CD8-positive, alpha-beta memory T cell (primary cell): ENCODE measurements at regions not wholly inside any gene's neighbourhood (a gene's known extent, or its start where the extent isn't known, plus 50 kb on each side); places are given as distances from the start of the nearest gene placed in this dataset.

ENCODE experiments used
- CTCF ChIA-PET: fragments of 350-600 bp; sonication (Branson Sonifier 250); formaldehyde crosslinking; loops from one replicate; lab custom pipeline; 2021; ENCODE audit warnings: antibody characterized with exemption; lab: Charles Lee
- POLR2A ChIA-PET: fragments of 350-600 bp; sonication (Branson Sonifier 250); formaldehyde crosslinking; loops from one replicate; lab custom pipeline; 2021; ENCODE audit warnings: antibody characterized with exemption; lab: Charles Lee
- DNase-seq, 5 donors: peaks; one replicate each; pipeline versions ENCODE4 v3.0.0 to v3.0.0-alpha.2; 2020 to 2022; ENCODE audit warnings: mixed read lengths in 1 of 5
- H3K27ac ChIP-seq: one replicate; pipeline ENCODE4 v1.7.0; 2013; ENCODE audit warnings: low read depth, mild to moderate bottlenecking, low read length, moderate library complexity
- H3K27me3 ChIP-seq: 2 replicates; pipeline ENCODE4 v1.7.0; 2013; ENCODE audit warnings: low read length, mild to moderate bottlenecking; ENCODE audit not compliant: insufficient read depth, poor library complexity, severe bottlenecking
- H3K36me3 ChIP-seq: 2 replicates; pipeline ENCODE4 v1.7.0; 2013; ENCODE audit warnings: mild to moderate bottlenecking, low read length, moderate library complexity; ENCODE audit not compliant: insufficient read depth
- H3K4me1 ChIP-seq: 2 replicates; pipeline ENCODE4 v1.7.0; 2013; ENCODE audit warnings: mild to moderate bottlenecking, low read length, moderate library complexity; ENCODE audit not compliant: insufficient read depth
- H3K4me3 ChIP-seq: 2 replicates; pipeline ENCODE4 v1.7.0; 2013; ENCODE audit warnings: mild to moderate bottlenecking, low read length
- H3K9me3 ChIP-seq: 2 replicates; pipeline ENCODE4 v1.7.0; 2013; ENCODE audit warnings: mild to moderate bottlenecking, low read length
- H3K27ac Mint-ChIP-seq, 8 donors: one replicate each; pipeline ENCODE4 v1.8.0; 2020 to 2021; ENCODE audit warnings: mixed read lengths in 8 of 8, mild to moderate bottlenecking in 6 of 8, inconsistent platforms in 3 of 8, moderate library complexity in 3 of 8
- H3K27me3 Mint-ChIP-seq, 2 donors: one replicate each; pipeline ENCODE4 v1.8.0; 2020 to 2021; ENCODE audit warnings: mixed read lengths in 2 of 2, mild to moderate bottlenecking in 1 of 2, moderate library complexity in 1 of 2
- H3K36me3 Mint-ChIP-seq, 3 donors: one replicate each; pipeline ENCODE4 v1.8.0; 2020 to 2021; ENCODE audit warnings: mixed read lengths in 3 of 3, inconsistent platforms in 1 of 3, mild to moderate bottlenecking in 1 of 3
- H3K4me1 Mint-ChIP-seq, 3 donors: one replicate each; pipeline ENCODE4 v1.8.0; 2020 to 2021; ENCODE audit warnings: mixed read lengths in 3 of 3, inconsistent platforms in 1 of 3, mild to moderate bottlenecking in 1 of 3
- H3K4me3 Mint-ChIP-seq, 7 donors: one replicate each; pipeline ENCODE4 v1.8.0; 2020 to 2021; ENCODE audit warnings: mixed read lengths in 7 of 7, mild to moderate bottlenecking in 6 of 7, moderate library complexity in 4 of 7, inconsistent platforms in 2 of 7
- H3K9me3 Mint-ChIP-seq, 5 donors: one replicate each; pipeline ENCODE4 v1.8.0; 2020 to 2022; ENCODE audit warnings: mixed read lengths in 5 of 5, mild to moderate bottlenecking in 3 of 5, moderate library complexity in 2 of 5, inconsistent platforms in 1 of 5

- Mint-ChIP-seq H3K27me3 (peaks cover 1 to 7% of the 10 kb centered on the region in 2 donors), H3K4me3 (no peak overlapping the region), H3K27ac (no peak overlapping the region), H3K36me3 (no peaks in the 10 kb centered on the region), H3K9me3 (no peaks in the 10 kb centered on the region), H3K4me1 (no peaks in the 10 kb centered on the region)
- Histone ChIP-seq H3K27me3 (no peaks in the 10 kb centered on the region), H3K4me1 (no peaks in the 10 kb centered on the region), H3K27ac (no peak overlapping the region), H3K4me3 (no peak overlapping the region), H3K36me3 (no peaks in the 10 kb centered on the region), H3K9me3 (no peaks in the 10 kb centered on the region)
- DNase-seq: no peak
- ChIA-PET CTCF (no interaction called here), POLR2A (no interaction called here)
Observed at GRCh38 chr7:25765110-25765655, 386.8 kb upstream of the NFE2L3 start.

DNA sequence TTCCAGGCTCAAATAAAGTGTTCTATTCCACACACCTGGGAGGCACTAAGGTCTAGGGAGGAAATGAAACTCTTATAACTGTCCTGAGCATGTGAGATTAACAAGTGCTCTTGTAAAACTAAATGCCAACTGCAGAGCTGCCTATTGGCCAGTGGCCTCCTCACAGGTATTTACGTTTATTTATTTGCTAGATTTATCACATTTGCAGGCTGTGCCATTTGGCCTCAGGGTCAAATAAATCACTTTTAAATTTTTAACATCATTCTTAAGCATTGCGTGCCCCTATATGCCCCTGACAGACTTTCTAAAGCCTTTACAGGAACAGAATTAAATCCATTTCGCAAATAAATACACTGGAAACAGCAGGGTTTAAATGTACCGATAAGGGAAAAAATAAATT lies 381.8 kb upstream of the NFE2L3 start:
- peaks cover 0 to 1% (median 0%) of the 10 kb centered on the region in 5 donors for H3K9me3 Mint-ChIP-seq
- H3K4me3 ChIP-seq: no peak overlapping the region
- CTCF ChIA-PET: no interaction called here

GRCh38 chr7:25770670-25771069 lies 381.3 kb upstream of the NFE2L3 start:
- Histone ChIP-seq H3K4me1 (no peaks in the 10 kb centered on the region), H3K27me3 (no peaks in the 10 kb centered on the region), H3K4me3 (no peak overlapping the region), H3K27ac (no peak overlapping the region), H3K9me3 (no peaks in the 10 kb centered on the region), H3K36me3 (no peaks in the 10 kb centered on the region)
- H3K27ac Mint-ChIP-seq: no peak overlapping the region
- DNase-seq: no peak
- H3K4me3 Mint-ChIP-seq: no peak overlapping the region
- ChIA-PET POLR2A (no interaction called here), CTCF (no interaction called here)
- H3K4me1 Mint-ChIP-seq: no peaks in the 10 kb centered on the region
- H3K9me3 Mint-ChIP-seq: peaks cover 0 to 1% (median 0%) of the 10 kb centered on the region in 5 donors
- no peaks in the 10 kb centered on the region for H3K36me3 Mint-ChIP-seq
- peaks cover 4 to 7% of the 10 kb centered on the region in 2 donors for H3K27me3 Mint-ChIP-seq

More for the DNA sequence above, 381.8 kb upstream of the NFE2L3 start:
- no peak overlapping the region for H3K4me3 Mint-ChIP-seq
- no peak for DNase-seq
- no peaks in the 10 kb centered on the region for H3K4me1 Mint-ChIP-seq
- no peaks in the 10 kb centered on the region for H3K36me3 ChIP-seq
- POLR2A ChIA-PET: no interaction called here
- H3K9me3 ChIP-seq: no peaks in the 10 kb centered on the region
- no peaks in the 10 kb centered on the region for H3K4me1 ChIP-seq
- H3K36me3 Mint-ChIP-seq: no peaks in the 10 kb centered on the region
- no peak overlapping the region for H3K27ac ChIP-seq
- H3K27me3 ChIP-seq: no peaks in the 10 kb centered on the region
- peaks cover 4 to 7% of the 10 kb centered on the region in 2 donors for H3K27me3 Mint-ChIP-seq
- no peak overlapping the region for H3K27ac Mint-ChIP-seq

DNA sequence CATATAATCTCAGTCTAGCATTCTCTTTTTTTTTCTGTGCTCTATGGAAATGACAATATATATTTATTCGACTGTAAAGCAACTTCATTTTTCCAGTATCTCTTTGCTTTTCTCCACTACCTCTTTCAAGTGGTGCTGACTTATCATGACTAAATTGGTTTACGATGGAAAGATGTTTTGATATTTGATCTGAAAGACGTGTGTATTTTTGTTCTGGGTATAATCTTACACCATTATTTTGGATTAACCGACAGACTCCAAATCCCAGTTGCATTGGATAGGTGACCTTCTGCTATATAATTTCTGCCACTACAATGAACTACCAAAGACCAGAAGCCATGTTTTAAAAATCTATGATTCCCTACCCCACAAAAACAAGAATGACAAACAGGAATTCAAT lies 380.5 kb upstream of the NFE2L3 start:
- H3K4me3 ChIP-seq: no peak overlapping the region
- ChIA-PET CTCF (no interaction called here), POLR2A (no interaction called here)
- Mint-ChIP-seq H3K36me3 (no peaks in the 10 kb centered on the region), H3K27me3 (peaks cover 4 to 7% of the 10 kb centered on the region in 2 donors), H3K27ac (no peak overlapping the region), H3K4me1 (no peaks in the 10 kb centered on the region), H3K9me3 (peaks cover 0 to 1% (median 0%) of the 10 kb centered on the region in 5 donors), H3K4me3 (no peak overlapping the region)
- no peaks in the 10 kb centered on the region for H3K4me1 ChIP-seq
- H3K9me3 ChIP-seq: no peaks in the 10 kb centered on the region
- no peak overlapping the region for H3K27ac ChIP-seq
- no peak for DNase-seq
- no peaks in the 10 kb centered on the region for H3K27me3 ChIP-seq
- no peaks in the 10 kb centered on the region for H3K36me3 ChIP-seq

GRCh38 chr7:25772802-25773201 lies 379.2 kb upstream of the NFE2L3 start:
- DNase-seq: no peak
- no peaks in the 10 kb centered on the region for H3K4me1 Mint-ChIP-seq
- ChIA-PET CTCF (no interaction called here), POLR2A (no interaction called here)
- peaks cover 0 to 1% (median 0%) of the 10 kb centered on the region in 5 donors for H3K9me3 Mint-ChIP-seq
- Histone ChIP-seq H3K36me3 (no peaks in the 10 kb centered on the region), H3K4me3 (no peak overlapping the region), H3K27me3 (no peaks in the 10 kb centered on the region), H3K27ac (no peak overlapping the region), H3K4me1 (no peaks in the 10 kb centered on the region), H3K9me3 (no peaks in the 10 kb centered on the region)
- H3K27ac Mint-ChIP-seq: no peak overlapping the region
- no peaks in the 10 kb centered on the region for H3K36me3 Mint-ChIP-seq
- no peak overlapping the region for H3K4me3 Mint-ChIP-seq
- peaks cover 4 to 13% of the 10 kb centered on the region in 2 donors for H3K27me3 Mint-ChIP-seq

DNA sequence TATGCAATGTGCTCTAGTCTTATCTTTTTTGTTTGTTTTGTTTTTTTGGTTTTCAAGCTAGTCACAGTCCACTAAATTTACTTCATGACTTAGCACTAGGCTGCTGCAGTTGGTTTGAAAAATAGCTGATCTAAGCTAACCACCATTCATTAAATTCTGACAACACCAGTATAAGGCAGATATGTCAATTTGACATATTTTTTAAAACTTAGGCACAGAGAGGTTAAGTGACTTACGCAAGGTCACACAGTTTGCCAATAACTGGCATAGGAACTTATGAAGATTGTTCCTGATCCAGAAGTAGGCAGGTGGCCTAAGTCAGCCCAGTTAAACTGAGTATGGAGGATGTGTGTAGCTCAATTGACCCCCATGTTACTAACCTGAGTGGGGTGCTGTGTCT lies 377.3 kb upstream of the NFE2L3 start:
- H3K9me3 ChIP-seq: no peaks in the 10 kb centered on the region
- Mint-ChIP-seq H3K36me3 (no peaks in the 10 kb centered on the region), H3K9me3 (peaks cover 0 to 1% (median 0%) of the 10 kb centered on the region in 5 donors), H3K27ac (no peak overlapping the region), H3K27me3 (peaks cover 7 to 27% of the 10 kb centered on the region in 2 donors), H3K4me1 (no peaks in the 10 kb centered on the region), H3K4me3 (no peak overlapping the region)
- ChIA-PET POLR2A (no interaction called here), CTCF (no interaction called here)
- no peaks in the 10 kb centered on the region for H3K36me3 ChIP-seq
- H3K27me3 ChIP-seq: no peaks in the 10 kb centered on the region
- no peak for DNase-seq
- no peaks in the 10 kb centered on the region for H3K4me1 ChIP-seq
- no peak overlapping the region for H3K27ac ChIP-seq
- no peak overlapping the region for H3K4me3 ChIP-seq

DNA sequence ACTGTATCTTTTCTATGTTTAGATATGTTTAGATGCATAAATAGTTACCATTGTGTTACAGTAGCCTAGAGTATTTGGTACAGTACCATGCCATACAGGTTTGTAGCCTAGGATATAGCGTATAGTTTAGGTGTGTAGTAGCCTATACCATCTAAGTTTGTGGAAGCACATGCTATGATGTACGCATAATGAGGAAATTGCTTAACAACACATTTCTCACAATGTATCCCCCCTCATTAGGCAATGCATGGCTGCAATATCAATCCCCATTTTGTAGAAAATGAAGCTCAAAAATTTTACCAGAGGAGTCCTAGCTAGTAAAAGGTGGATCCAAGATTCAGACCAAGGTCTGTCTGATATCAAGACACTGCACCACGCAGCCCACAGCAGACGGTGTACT lies 376.4 kb upstream of the NFE2L3 start:
- no peak overlapping the region for H3K27ac Mint-ChIP-seq
- POLR2A ChIA-PET: no interaction called here
- no peaks in the 10 kb centered on the region for H3K9me3 ChIP-seq
- no peak overlapping the region for H3K27ac ChIP-seq
- H3K4me3 ChIP-seq: no peak overlapping the region
- CTCF ChIA-PET: no interaction called here
- no peaks in the 10 kb centered on the region for H3K4me1 Mint-ChIP-seq
- peaks cover 7 to 28% of the 10 kb centered on the region in 2 donors for H3K27me3 Mint-ChIP-seq
- peaks cover 0 to 1% (median 0%) of the 10 kb centered on the region in 5 donors for H3K9me3 Mint-ChIP-seq
- DNase-seq: no peak
- H3K36me3 ChIP-seq: no peaks in the 10 kb centered on the region
- no peak overlapping the region for H3K4me3 Mint-ChIP-seq
- H3K27me3 ChIP-seq: no peaks in the 10 kb centered on the region
- H3K4me1 ChIP-seq: no peaks in the 10 kb centered on the region
- no peaks in the 10 kb centered on the region for H3K36me3 Mint-ChIP-seq

GRCh38 chr7:25775999-25776743 lies 375.8 kb upstream of the NFE2L3 start:
- Histone ChIP-seq H3K27ac (no peak overlapping the region), H3K9me3 (no peaks in the 10 kb centered on the region), H3K36me3 (no peaks in the 10 kb centered on the region), H3K4me1 (no peaks in the 10 kb centered on the region), H3K4me3 (no peak overlapping the region), H3K27me3 (no peaks in the 10 kb centered on the region)
- Mint-ChIP-seq H3K27ac (no peak overlapping the region), H3K4me3 (no peak overlapping the region), H3K9me3 (peaks cover 0 to 1% (median 0%) of the 10 kb centered on the region in 5 donors), H3K36me3 (no peaks in the 10 kb centered on the region), H3K27me3 (peaks cover 7 to 25% of the 10 kb centered on the region in 2 donors), H3K4me1 (no peaks in the 10 kb centered on the region)
- no peak for DNase-seq
- ChIA-PET POLR2A (no interaction called here), CTCF (no interaction called here)
